ENCODE measurements at regions not wholly inside any gene's neighbourhood (a gene's known extent, or its start where the extent isn't known, plus 50 kb on each side); places are given as distances from the start of the nearest gene placed in this dataset.

GRCh38 chr16:66298571-66299120, 67.8 kb upstream of the CDH5 start:
- no peaks in the 10 kb centered on the region for H3K27me3 Mint-ChIP-seq (ENCODE audit: low read depth)
- DNase-seq (ENCODE audit: low read depth, low spot score): no peak
- peaks cover 3% of the 10 kb centered on the region for H3K36me3 Mint-ChIP-seq (ENCODE audit: low read depth)
- H3K4me1 Mint-ChIP-seq: no peaks in the 10 kb centered on the region
- H3K4me3 Mint-ChIP-seq: no peak overlapping the region
- TF ChIP-seq CTCF (conservative IDR thresholded peaks at IDR 0.05): no peak
- H3K27ac Mint-ChIP-seq (ENCODE audit: unreplicated experiment): no peak overlapping the region
- peaks cover 3% of the 10 kb centered on the region for H3K9me3 Mint-ChIP-seq

GRCh38 chr16:66298006-66298405, 68.5 kb upstream of the CDH5 start:
- no peak for TF ChIP-seq CTCF (conservative IDR thresholded peaks at IDR 0.05)
- no peak overlapping the region for H3K27ac Mint-ChIP-seq (ENCODE audit: unreplicated experiment)
- no peak for DNase-seq (ENCODE audit: low read depth, low spot score)
- H3K9me3 Mint-ChIP-seq: peaks cover 3% of the 10 kb centered on the region
- H3K36me3 Mint-ChIP-seq (ENCODE audit: low read depth): peaks cover 3% of the 10 kb centered on the region
- no peak overlapping the region for H3K4me3 Mint-ChIP-seq
- H3K4me1 Mint-ChIP-seq: no peaks in the 10 kb centered on the region
- H3K27me3 Mint-ChIP-seq (ENCODE audit: low read depth): no peaks in the 10 kb centered on the region

GRCh38 chr16:66296591-66296990, 69.9 kb upstream of the CDH5 start:
- peaks cover 5% of the 10 kb centered on the region for H3K27me3 Mint-ChIP-seq (ENCODE audit: low read depth)
- H3K4me3 Mint-ChIP-seq: no peak overlapping the region
- no peak for DNase-seq (ENCODE audit: low read depth, low spot score)
- H3K27ac Mint-ChIP-seq (ENCODE audit: unreplicated experiment): no peak overlapping the region
- peaks cover 3% of the 10 kb centered on the region for H3K36me3 Mint-ChIP-seq (ENCODE audit: low read depth)
- H3K4me1 Mint-ChIP-seq: no peaks in the 10 kb centered on the region
- H3K9me3 Mint-ChIP-seq: peaks cover 3% of the 10 kb centered on the region
- TF ChIP-seq CTCF (conservative IDR thresholded peaks at IDR 0.05): no peak

- peaks cover 5% of the 10 kb centered on the region for H3K27me3 Mint-ChIP-seq (ENCODE audit: low read depth)
- no peak overlapping the region for H3K4me3 Mint-ChIP-seq
- no peak for DNase-seq (ENCODE audit: low read depth, low spot score)
- no peak for TF ChIP-seq CTCF (conservative IDR thresholded peaks at IDR 0.05)
- H3K27ac Mint-ChIP-seq (ENCODE audit: unreplicated experiment): no peak overlapping the region
- H3K4me1 Mint-ChIP-seq: no peaks in the 10 kb centered on the region
- peaks cover 3% of the 10 kb centered on the region for H3K9me3 Mint-ChIP-seq
- H3K36me3 Mint-ChIP-seq (ENCODE audit: low read depth): peaks cover 3% of the 10 kb centered on the region
These were observed 70.5 kb upstream of the CDH5 start for GRCh38 chr16:66295761-66296546.

GRCh38 chr16:66295213-66295612, 71.3 kb upstream of the CDH5 start:
- no peak for TF ChIP-seq CTCF (conservative IDR thresholded peaks at IDR 0.05)
- H3K27ac Mint-ChIP-seq (ENCODE audit: unreplicated experiment): no peak overlapping the region
- H3K27me3 Mint-ChIP-seq (ENCODE audit: low read depth): peaks cover 5% of the 10 kb centered on the region
- H3K4me3 Mint-ChIP-seq: no peak overlapping the region
- peaks cover 1% of the 10 kb centered on the region for H3K36me3 Mint-ChIP-seq (ENCODE audit: low read depth)
- H3K9me3 Mint-ChIP-seq: no peaks in the 10 kb centered on the region
- H3K4me1 Mint-ChIP-seq: no peaks in the 10 kb centered on the region
- no peak for DNase-seq (ENCODE audit: low read depth, low spot score)
